ENCODE measurements at regions not wholly inside any gene's neighbourhood (a gene's known extent, or its start where the extent isn't known, plus 50 kb on each side); places are given as distances from the start of the nearest gene placed in this dataset.

DNA sequence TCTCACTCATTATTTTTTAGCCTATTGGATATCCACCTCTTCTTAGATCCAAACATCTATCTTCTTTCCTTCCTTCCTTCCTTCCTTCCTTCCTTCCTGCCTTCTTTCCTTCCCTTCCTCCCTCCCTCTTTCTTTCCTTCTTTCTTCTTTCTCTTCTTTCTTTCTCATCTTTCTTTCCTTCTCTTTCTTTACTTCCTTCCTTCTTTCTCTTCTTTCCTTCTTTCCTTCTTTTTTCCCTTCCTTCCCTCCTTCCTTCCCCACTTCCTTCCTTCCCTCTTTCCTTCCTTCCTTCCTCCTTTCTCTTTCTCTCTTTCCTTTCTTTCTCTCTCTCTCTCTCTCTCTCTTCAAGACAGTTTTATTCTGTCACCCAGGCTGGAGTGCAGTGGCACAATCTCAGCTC, 1239.8 kb downstream of the PCDH7 start:
- no peak for DNase-seq (ENCODE audit: low read depth)
- TF ChIP-seq CTCF (conservative IDR thresholded peaks at IDR 0.05; ENCODE audit: low read depth, low read length): no peak
- no peak overlapping the region for H3K4me3 ChIP-seq (ENCODE audit: low read depth, low read length)

DNA sequence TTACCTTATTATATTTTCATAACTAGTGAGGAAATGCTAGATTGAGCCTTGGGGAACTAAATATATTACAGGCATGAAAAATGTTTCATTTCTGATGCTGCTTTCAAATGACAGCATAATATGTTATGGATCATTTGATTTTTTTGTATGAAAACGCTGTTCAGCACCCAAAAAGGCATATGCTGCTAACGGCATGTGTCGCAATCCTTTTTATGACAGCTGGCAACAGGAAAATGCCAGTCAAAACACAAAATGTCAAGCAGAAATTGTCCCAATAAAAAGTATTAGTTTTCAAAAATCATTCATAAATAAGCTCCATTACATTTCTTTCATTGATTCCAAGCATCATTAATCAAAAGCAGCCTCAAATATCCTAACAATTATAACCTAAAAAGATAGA, 1244.5 kb downstream of the PCDH7 start:
- DNase-seq (ENCODE audit: low read depth): no peak
- no peak for TF ChIP-seq CTCF (conservative IDR thresholded peaks at IDR 0.05; ENCODE audit: low read depth, low read length)
- H3K4me3 ChIP-seq (ENCODE audit: low read depth, low read length): no peak overlapping the region

GRCh38 chr4:31968842-31969241, 1248.7 kb downstream of the PCDH7 start:
- no peak overlapping the region for H3K4me3 ChIP-seq (ENCODE audit: low read depth, low read length)
- no peak for TF ChIP-seq CTCF (conservative IDR thresholded peaks at IDR 0.05; ENCODE audit: low read depth, low read length)
- no peak for DNase-seq (ENCODE audit: low read depth)

DNA sequence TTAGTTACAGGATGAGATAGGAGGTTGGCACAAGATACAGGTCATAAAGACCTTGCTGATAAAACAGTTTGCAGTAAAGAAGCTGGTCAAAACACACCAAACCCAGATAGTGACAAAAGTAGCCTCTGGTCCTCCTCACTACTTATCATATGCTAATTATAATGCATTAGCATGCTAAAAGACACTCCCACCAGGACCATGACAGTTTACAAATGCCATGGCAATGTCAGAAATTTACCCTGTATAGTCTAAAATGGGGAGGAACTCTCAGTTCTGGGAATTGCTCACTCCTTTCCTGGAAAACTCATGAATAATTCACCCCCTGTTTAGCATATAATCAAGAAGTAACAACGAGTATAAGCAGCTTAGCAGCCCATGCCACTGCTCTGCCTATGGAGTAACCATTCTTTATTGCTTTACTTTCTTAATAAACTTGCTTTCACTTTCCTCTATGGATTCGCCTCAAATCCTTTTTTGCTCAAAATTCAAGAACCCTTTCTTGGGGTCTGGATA, 1254.4 kb downstream of the PCDH7 start:
- no peak for DNase-seq (ENCODE audit: low read depth)
- H3K4me3 ChIP-seq (ENCODE audit: low read depth, low read length): no peak overlapping the region
- no peak for TF ChIP-seq CTCF (conservative IDR thresholded peaks at IDR 0.05; ENCODE audit: low read depth, low read length)

GRCh38 chr4:31979988-31980387, 1259.8 kb downstream of the PCDH7 start:
- no peak for DNase-seq (ENCODE audit: low read depth)
- TF ChIP-seq CTCF (conservative IDR thresholded peaks at IDR 0.05; ENCODE audit: low read depth, low read length): no peak
- no peak overlapping the region for H3K4me3 ChIP-seq (ENCODE audit: low read depth, low read length)

DNA sequence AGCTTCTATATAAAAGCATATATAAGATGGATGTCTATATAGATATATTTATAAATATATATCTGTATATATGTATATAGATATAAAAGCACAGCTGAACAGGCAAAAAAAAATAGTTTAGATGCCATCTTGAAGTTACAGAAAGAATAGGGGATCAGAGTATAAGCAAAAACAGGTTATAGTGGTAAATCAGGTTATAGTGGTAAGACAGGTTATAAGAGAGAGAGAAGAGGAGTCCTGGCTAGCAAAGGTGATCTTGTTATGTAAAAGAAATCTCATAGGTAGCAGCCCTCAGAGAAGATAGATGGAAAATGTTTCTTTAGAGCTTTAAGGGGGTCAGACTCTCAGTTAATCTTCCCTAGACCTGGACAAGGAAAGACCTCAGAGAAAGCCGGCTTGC, 1263.1 kb downstream of the PCDH7 start:
- no peak for DNase-seq (ENCODE audit: low read depth)
- H3K4me3 ChIP-seq (ENCODE audit: low read depth, low read length): no peak overlapping the region
- TF ChIP-seq CTCF (conservative IDR thresholded peaks at IDR 0.05; ENCODE audit: low read depth, low read length): no peak

- TF ChIP-seq CTCF (conservative IDR thresholded peaks at IDR 0.05; ENCODE audit: low read depth, low read length): no peak
- H3K4me3 ChIP-seq (ENCODE audit: low read depth, low read length): no peak overlapping the region
- DNase-seq (ENCODE audit: low read depth): no peak
These were observed 1263.5 kb downstream of the PCDH7 start for GRCh38 chr4:31983677-31984076.
